ENCODE measurements at regions not wholly inside any gene's neighbourhood (a gene's known extent, or its start where the extent isn't known, plus 50 kb on each side); places are given as distances from the start of the nearest gene placed in this dataset.

DNA sequence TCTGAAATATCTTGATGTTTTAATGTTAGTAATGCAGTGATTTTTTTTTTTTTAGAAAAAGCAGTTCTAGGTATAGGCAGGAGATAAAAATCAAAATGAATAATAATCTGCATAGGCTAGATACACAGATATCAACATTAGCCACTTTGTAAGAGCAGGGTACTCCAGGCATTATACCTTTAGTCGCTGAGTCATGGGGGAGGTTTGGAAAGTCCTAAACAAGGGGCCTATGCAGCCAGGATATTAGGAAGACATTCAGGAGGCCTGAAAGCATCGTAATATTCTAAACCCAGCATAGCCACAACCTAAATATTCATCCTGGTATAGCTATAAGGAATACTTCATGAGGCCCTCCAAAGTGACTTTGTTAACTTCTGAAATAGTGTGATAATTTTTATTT is 258.1 kb upstream of the NECTIN3 start:
- TF ChIP-seq GATA2 (IDR thresholded peaks at IDR 0.05; ENCODE audit: low read depth, low read length) = no peak
- TF ChIP-seq GATA3 (IDR thresholded peaks at IDR 0.05; ENCODE audit: low read depth, low read length) = no peak

All from SH-SY5Y (cell line).